Naive B cell (primary cell): ENCODE measurements at regions not wholly inside any gene's neighbourhood (a gene's known extent, or its start where the extent isn't known, plus 50 kb on each side); places are given as distances from the start of the nearest gene placed in this dataset.
A peak's percentile ranks its signal among the peaks of the same experiment; 100 is the strongest.

Source experiments
- ATAC-seq, 2 donors: fragments of 150-1000 bp; cut with Tn5 transposase; 2 replicates each; pipeline ENCODE4 v1.10.0; 2021; ENCODE audit warnings: low read depth in 2 of 2, mild to moderate bottlenecking in 2 of 2, moderate library complexity in 2 of 2
- DNase-seq: peaks from one replicate; pipeline ENCODE4 v3.0.0; 2022
- H3K27ac Mint-ChIP-seq, 6 donors: one replicate each; pipeline ENCODE4 v1.8.0; 2020 to 2022; ENCODE audit warnings: mild to moderate bottlenecking in 6 of 6, mixed read lengths in 6 of 6, moderate library complexity in 5 of 6, inconsistent platforms in 2 of 6
- H3K27me3 Mint-ChIP-seq, 3 donors: one replicate each; pipeline ENCODE4 v1.8.0; 2021 to 2022; ENCODE audit warnings: mixed read lengths in 3 of 3, mild to moderate bottlenecking in 1 of 3
- H3K36me3 Mint-ChIP-seq, 2 donors: one replicate each; pipeline ENCODE4 v1.8.0; 2020 to 2022; ENCODE audit warnings: mixed read lengths in 2 of 2, inconsistent platforms in 1 of 2, mild to moderate bottlenecking in 1 of 2
- H3K4me1 Mint-ChIP-seq, 3 donors: one replicate each; pipeline ENCODE4 v1.8.0; 2020 to 2022; ENCODE audit warnings: mixed read lengths in 3 of 3, inconsistent platforms in 1 of 3, mild to moderate bottlenecking in 1 of 3, moderate library complexity in 1 of 3
- H3K4me3 Mint-ChIP-seq, 8 donors: one replicate each; pipeline ENCODE4 v1.8.0; 2020 to 2022; ENCODE audit warnings: mild to moderate bottlenecking in 8 of 8, mixed read lengths in 8 of 8, moderate library complexity in 8 of 8, inconsistent platforms in 2 of 8
- H3K9me3 Mint-ChIP-seq, 7 donors: one replicate each; pipeline ENCODE4 v1.8.0; 2020 to 2022; ENCODE audit warnings: mixed read lengths in 7 of 7, mild to moderate bottlenecking in 5 of 7, inconsistent platforms in 2 of 7, moderate library complexity in 1 of 7

DNA sequence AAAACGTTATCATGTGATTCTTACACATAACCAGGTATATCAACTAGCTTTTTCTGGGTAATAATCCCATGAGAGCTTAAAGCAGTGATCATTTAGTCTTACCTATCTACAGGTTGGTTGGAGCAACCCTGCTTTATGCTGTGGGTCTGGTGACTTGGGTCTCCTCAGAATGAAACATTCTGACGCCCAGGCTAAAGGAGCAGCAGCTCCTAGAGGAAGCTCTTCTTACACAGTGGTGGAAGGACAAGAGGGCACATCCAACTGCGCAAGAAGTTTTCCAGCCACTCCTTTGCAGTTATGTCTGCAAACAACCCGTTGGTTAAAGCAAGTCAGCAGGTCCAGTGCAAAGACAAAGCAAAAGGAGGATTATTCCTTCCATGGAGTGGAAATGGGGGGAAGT is 377.5 kb downstream of the EDEM1 start:
- peaks cover 0 to 7% (median 0%) of the 10 kb centered on the region in 3 donors for H3K27me3 Mint-ChIP-seq
- peaks cover 0 to 4% (median 0%) of the 10 kb centered on the region in 7 donors for H3K9me3 Mint-ChIP-seq
- no peak for ATAC-seq
- H3K4me1 Mint-ChIP-seq, result no peaks in the 10 kb centered on the region
- peak overlapping the region in 1 of 6 donors; percentile 19 for H3K27ac Mint-ChIP-seq
- DNase-seq, result no peak
- no peak overlapping the region for H3K4me3 Mint-ChIP-seq
- no peaks in the 10 kb centered on the region for H3K36me3 Mint-ChIP-seq

DNA sequence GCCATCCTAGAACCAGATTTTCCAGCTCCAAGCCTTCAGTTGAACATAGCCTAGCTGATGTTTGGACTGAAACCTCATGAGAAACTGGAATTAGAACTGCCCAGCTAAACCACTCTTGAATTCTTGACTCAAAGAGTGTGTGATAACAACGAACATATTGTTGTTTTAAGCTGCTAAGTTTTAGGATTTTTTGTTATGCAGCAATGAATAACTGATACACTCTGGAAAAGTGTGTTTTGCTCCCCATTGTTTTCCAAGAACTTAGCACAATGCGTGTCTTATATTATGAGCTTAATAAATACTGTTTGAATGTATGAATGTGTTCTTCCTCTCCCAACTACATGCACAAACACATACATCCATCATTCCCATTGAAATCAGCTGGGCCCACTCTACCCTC is 379.6 kb downstream of the EDEM1 start:
- Mint-ChIP-seq H3K4me1 (no peaks in the 10 kb centered on the region), H3K4me3 (no peak overlapping the region), H3K27me3 (no peaks in the 10 kb centered on the region), H3K36me3 (no peaks in the 10 kb centered on the region), H3K27ac (no peak overlapping the region), H3K9me3 (peaks cover 0 to 4% (median 0%) of the 10 kb centered on the region in 7 donors)
- no peak for DNase-seq
- no peak for ATAC-seq

DNA sequence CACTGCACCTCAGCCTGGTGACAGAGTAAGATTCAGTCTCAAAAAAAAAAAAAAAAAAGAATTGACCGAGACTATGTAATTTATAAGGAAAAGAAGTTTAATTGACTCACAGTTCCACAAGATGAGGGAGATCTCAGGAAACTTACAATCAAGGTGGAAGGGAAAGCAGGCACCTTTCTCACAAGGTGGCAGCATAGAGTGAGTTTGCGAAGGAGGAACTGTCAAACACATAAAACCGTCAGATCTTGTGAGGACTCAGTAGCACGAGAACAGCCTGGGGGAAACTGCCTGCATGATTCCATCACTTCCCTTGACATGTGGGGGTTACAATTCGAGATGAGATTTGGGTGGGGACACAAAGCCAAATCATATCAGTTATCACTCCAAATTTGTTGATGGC is 380.9 kb downstream of the EDEM1 start:
- ATAC-seq (no peak), DNase-seq (no peak)
- Mint-ChIP-seq H3K27ac (peak overlapping the region in 1 of 6 donors; percentile 72), H3K27me3 (no peaks in the 10 kb centered on the region), H3K4me3 (no peak overlapping the region), H3K36me3 (no peaks in the 10 kb centered on the region), H3K4me1 (no peaks in the 10 kb centered on the region), H3K9me3 (peaks cover 0 to 4% (median 0%) of the 10 kb centered on the region in 7 donors)

GRCh38 chr3:5569152-5569551 is 381.6 kb downstream of the EDEM1 start:
- no peaks in the 10 kb centered on the region for H3K36me3 Mint-ChIP-seq
- no peak overlapping the region for H3K27ac Mint-ChIP-seq
- peaks cover 0 to 4% (median 0%) of the 10 kb centered on the region in 7 donors for H3K9me3 Mint-ChIP-seq
- DNase-seq (no peak), ATAC-seq (no peak)
- H3K4me1 Mint-ChIP-seq, result no peaks in the 10 kb centered on the region
- H3K27me3 Mint-ChIP-seq, result no peaks in the 10 kb centered on the region
- no peak overlapping the region for H3K4me3 Mint-ChIP-seq

- no peaks in the 10 kb centered on the region for H3K36me3 Mint-ChIP-seq
- ATAC-seq (no peak), DNase-seq (no peak)
Measured at GRCh38 chr3:5572168-5572567, 384.7 kb downstream of the EDEM1 start.

DNA sequence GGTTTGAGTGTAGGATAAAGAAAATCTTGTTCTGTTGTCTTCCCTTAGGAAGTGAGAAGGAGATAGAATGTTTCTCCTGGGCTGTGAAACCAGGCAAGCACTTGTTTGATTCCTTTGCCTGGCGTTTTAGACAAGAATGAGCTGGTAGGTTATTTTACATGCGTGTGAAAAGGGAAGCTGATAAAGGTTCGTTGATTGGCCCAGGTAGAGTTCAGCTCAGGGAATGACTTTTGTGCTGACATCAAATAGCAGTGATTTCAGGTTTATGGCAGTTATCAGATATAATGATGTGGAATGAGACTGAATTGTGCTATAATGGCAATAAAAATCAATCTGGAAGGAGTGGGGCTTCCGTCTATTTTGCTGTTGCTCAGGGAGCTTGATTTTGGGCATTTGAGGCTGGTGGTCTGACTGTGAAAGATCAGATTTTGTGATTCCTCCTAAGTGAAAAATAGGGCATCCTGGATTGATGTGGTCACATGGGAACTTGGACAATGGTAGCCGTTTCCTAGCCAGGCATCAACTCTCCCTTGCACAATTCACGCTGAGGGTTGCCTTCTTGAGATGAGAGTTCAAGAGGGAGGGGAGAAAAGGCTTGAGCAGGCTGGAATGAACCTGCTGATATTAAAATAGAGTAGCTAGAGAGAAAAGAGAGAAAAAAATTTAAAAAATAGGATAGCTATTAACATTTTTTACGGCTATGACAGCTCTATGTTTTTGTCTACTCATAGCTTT is 388.9 kb downstream of the EDEM1 start:
- H3K27ac Mint-ChIP-seq, result no peak overlapping the region
- H3K4me3 Mint-ChIP-seq, result no peak overlapping the region
- peaks cover 0 to 4% (median 0%) of the 10 kb centered on the region in 7 donors for H3K9me3 Mint-ChIP-seq
- ATAC-seq (no peak), DNase-seq (no peak)
- H3K36me3 Mint-ChIP-seq, result no peaks in the 10 kb centered on the region
- H3K27me3 Mint-ChIP-seq, result peaks cover 0 to 24% (median 9%) of the 10 kb centered on the region in 3 donors
- H3K4me1 Mint-ChIP-seq, result no peaks in the 10 kb centered on the region

More at GRCh38 chr3:5572168-5572567, 384.7 kb downstream of the EDEM1 start:
- Mint-ChIP-seq H3K4me3 (no peak overlapping the region), H3K27me3 (no peaks in the 10 kb centered on the region), H3K27ac (peak overlapping the region in 2 of 6 donors; percentile 16 to 63), H3K4me1 (no peaks in the 10 kb centered on the region), H3K9me3 (peaks cover 0 to 4% (median 0%) of the 10 kb centered on the region in 7 donors)

GRCh38 chr3:5579139-5579602 is 391.7 kb downstream of the EDEM1 start:
- H3K4me1 Mint-ChIP-seq, result no peaks in the 10 kb centered on the region
- ATAC-seq (no peak), DNase-seq (no peak)
- no peak overlapping the region for H3K4me3 Mint-ChIP-seq
- H3K27ac Mint-ChIP-seq, result no peak overlapping the region
- peaks cover 0 to 27% (median 9%) of the 10 kb centered on the region in 3 donors for H3K27me3 Mint-ChIP-seq
- no peaks in the 10 kb centered on the region for H3K36me3 Mint-ChIP-seq
- H3K9me3 Mint-ChIP-seq, result peaks cover 0 to 4% (median 0%) of the 10 kb centered on the region in 7 donors

- Mint-ChIP-seq H3K4me3 (peak overlapping the region in 1 of 8 donors; percentile 3), H3K4me1 (no peaks in the 10 kb centered on the region), H3K9me3 (peaks cover 0 to 4% (median 0%) of the 10 kb centered on the region in 7 donors), H3K27me3 (peaks cover 0 to 27% (median 9%) of the 10 kb centered on the region in 3 donors), H3K27ac (no peak overlapping the region), H3K36me3 (no peaks in the 10 kb centered on the region)
- ATAC-seq, result no peak
- DNase-seq, result no peak
Measured at GRCh38 chr3:5579946-5580345, 392.4 kb downstream of the EDEM1 start.

GRCh38 chr3:5580826-5581225 is 393.3 kb downstream of the EDEM1 start:
- ATAC-seq, result no peak
- no peak overlapping the region for H3K27ac Mint-ChIP-seq
- peaks cover 0 to 27% (median 9%) of the 10 kb centered on the region in 3 donors for H3K27me3 Mint-ChIP-seq
- DNase-seq, result no peak
- H3K4me1 Mint-ChIP-seq, result no peaks in the 10 kb centered on the region
- no peaks in the 10 kb centered on the region for H3K36me3 Mint-ChIP-seq
- H3K4me3 Mint-ChIP-seq, result no peak overlapping the region
- peaks cover 0 to 4% (median 0%) of the 10 kb centered on the region in 7 donors for H3K9me3 Mint-ChIP-seq

DNA sequence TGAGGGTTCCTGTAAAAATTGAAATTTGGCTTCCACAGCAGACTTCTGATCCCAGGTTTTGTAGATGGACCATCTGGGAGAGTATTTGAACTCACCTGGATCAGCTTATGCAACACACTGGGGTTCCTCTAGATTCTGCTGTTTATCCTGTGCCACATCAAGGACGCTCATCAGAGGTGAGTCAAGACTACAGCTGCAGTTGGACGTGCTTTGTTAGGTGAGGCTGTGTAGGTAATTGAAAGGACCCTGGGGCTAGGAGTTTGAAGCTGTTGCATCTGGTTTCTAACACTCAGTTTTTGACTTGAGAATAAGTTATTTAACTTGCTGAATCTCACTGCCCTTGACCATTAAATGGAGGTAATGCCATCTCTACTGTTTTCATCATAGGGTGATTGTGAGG is 394.2 kb downstream of the EDEM1 start:
- H3K27me3 Mint-ChIP-seq, result peaks cover 0 to 27% (median 9%) of the 10 kb centered on the region in 3 donors
- no peaks in the 10 kb centered on the region for H3K4me1 Mint-ChIP-seq
- H3K9me3 Mint-ChIP-seq, result peaks cover 0 to 5% (median 0%) of the 10 kb centered on the region in 7 donors
- H3K36me3 Mint-ChIP-seq, result no peaks in the 10 kb centered on the region
- H3K4me3 Mint-ChIP-seq, result no peak overlapping the region
- DNase-seq (no peak), ATAC-seq (no peak)
- no peak overlapping the region for H3K27ac Mint-ChIP-seq

- H3K4me1 Mint-ChIP-seq, result no peaks in the 10 kb centered on the region
- H3K36me3 Mint-ChIP-seq, result no peaks in the 10 kb centered on the region
- ATAC-seq (no peak), DNase-seq (no peak)
- peaks cover 0 to 5% (median 0%) of the 10 kb centered on the region in 7 donors for H3K9me3 Mint-ChIP-seq
- H3K27me3 Mint-ChIP-seq, result peaks cover 0 to 27% (median 9%) of the 10 kb centered on the region in 3 donors
- H3K27ac Mint-ChIP-seq, result no peak overlapping the region
- H3K4me3 Mint-ChIP-seq, result peak overlapping the region in 1 of 8 donors; percentile 5
Measured at GRCh38 chr3:5583920-5584319, 396.4 kb downstream of the EDEM1 start.

GRCh38 chr3:5585085-5585484 is 397.6 kb downstream of the EDEM1 start:
- Mint-ChIP-seq H3K36me3 (no peaks in the 10 kb centered on the region), H3K4me1 (no peaks in the 10 kb centered on the region), H3K9me3 (peaks cover 0 to 5% (median 0%) of the 10 kb centered on the region in 7 donors), H3K27me3 (peaks cover 0 to 17% (median 9%) of the 10 kb centered on the region in 3 donors), H3K27ac (no peak overlapping the region), H3K4me3 (no peak overlapping the region)
- ATAC-seq (no peak), DNase-seq (no peak)

DNA sequence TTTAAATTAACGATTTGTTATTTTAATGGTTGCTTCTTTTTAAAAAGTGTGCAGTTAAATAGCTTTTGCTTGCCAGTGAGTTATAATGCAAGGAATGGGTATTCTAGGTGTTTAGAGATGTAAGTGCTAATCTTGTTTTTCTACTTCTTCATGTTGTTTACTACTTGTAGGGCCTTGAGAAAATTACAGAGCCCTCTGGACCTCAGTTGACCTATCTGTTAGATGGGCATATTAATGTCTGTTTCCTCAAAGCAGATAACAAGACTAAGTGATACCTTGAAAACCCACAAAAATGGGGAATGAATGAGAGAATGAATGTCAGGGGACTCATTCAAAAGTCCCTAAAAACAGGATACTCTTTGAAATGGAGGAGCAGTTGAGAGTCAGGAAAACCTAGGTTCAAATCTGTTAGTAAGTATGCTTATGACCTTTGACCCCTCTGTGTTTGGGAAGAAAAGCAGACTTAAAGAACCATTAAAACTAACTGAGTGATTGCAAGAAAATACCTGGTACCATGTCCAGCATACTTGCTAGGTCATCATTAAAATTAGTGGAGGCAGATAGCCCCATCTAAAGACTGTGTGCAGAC is 419.5 kb downstream of the EDEM1 start:
- no peak for ATAC-seq
- no peak for DNase-seq
- peaks cover 0 to 6% of the 10 kb centered on the region in 2 donors for H3K36me3 Mint-ChIP-seq
- H3K27ac Mint-ChIP-seq, result no peak overlapping the region
- H3K4me3 Mint-ChIP-seq, result no peak overlapping the region
- no peaks in the 10 kb centered on the region for H3K4me1 Mint-ChIP-seq
- peaks cover 0 to 4% (median 0%) of the 10 kb centered on the region in 3 donors for H3K27me3 Mint-ChIP-seq
- H3K9me3 Mint-ChIP-seq, result peaks cover 5 to 25% (median 10%) of the 10 kb centered on the region in 7 donors

DNA sequence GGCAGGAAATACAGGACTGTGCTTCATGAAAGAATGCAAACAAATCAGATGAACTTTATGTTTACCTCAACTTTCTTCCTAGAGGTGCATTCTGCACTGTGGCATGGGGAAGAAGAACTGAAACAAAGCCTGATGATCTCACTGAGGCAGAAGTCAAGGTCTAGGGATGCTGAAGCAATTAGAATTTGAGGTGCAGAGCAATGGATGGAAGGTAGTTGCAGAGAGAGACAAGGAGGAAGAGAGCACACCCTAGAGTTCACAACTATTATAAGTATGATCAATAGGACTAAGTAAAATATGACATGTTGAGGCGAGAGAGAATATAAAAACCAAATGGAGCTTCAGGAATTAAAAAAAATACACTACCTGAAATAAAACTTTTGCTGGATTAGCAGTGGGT is 420.1 kb downstream of the EDEM1 start:
- H3K4me3 Mint-ChIP-seq, result no peak overlapping the region
- no peak overlapping the region for H3K27ac Mint-ChIP-seq
- H3K4me1 Mint-ChIP-seq, result no peaks in the 10 kb centered on the region
- DNase-seq, result no peak
- no peak for ATAC-seq
- H3K36me3 Mint-ChIP-seq, result peaks cover 0 to 2% of the 10 kb centered on the region in 2 donors
- H3K27me3 Mint-ChIP-seq, result peaks cover 0 to 4% (median 0%) of the 10 kb centered on the region in 3 donors
- H3K9me3 Mint-ChIP-seq, result peaks cover 3 to 19% (median 5%) of the 10 kb centered on the region in 7 donors
